Right lobe of liver (tissue), 4 donors: ENCODE measurements at regions not wholly inside any gene's neighbourhood (a gene's known extent, or its start where the extent isn't known, plus 50 kb on each side); places are given as distances from the start of the nearest gene placed in this dataset.

Experiments
- CTCF ChIP-seq, 4 donors: fragments of 200-600 bp in 3 of 4; fragments of 450-650 bp in 1 of 4; IDR thresholded peaks; one replicate each; pipeline versions ENCODE4 v1.5.1 to v1.8.0; 2016 to 2022; ENCODE audit warnings: antibody characterized with exemption in 4 of 4, mild to moderate bottlenecking in 2 of 4
- POLR2A ChIP-seq: fragments of 450-650 bp; IDR thresholded peaks from one replicate; pipeline ENCODE4 v1.6.1; 2017; ENCODE audit warnings: antibody characterized with exemption, mild to moderate bottlenecking
- donor health status: DM: no; HTN: no; CAD: no.
- donor health status: DM: no; HTN: no; CAD: no.
- donor health status: DM: no; HTN: yes; CAD: no.

- TF ChIP-seq CTCF (IDR thresholded peaks at IDR 0.05) (no peak), POLR2A (no peak)
Observed at GRCh38 chr6:12230523-12230922, 59.6 kb upstream of the EDN1 start.
